MCF 10A (cell line): ENCODE measurements at regions not wholly inside any gene's neighbourhood (a gene's known extent, or its start where the extent isn't known, plus 50 kb on each side); places are given as distances from the start of the nearest gene placed in this dataset.

Experiments
- BruUV-seq: library from RNA; stranded (reverse); fragments of 400-500 nt; replicated peaks from 2 replicates; lab custom pipeline; 2021; lab: Mats Ljungman, UMichigan
- CTCF ChIA-PET: fragments of 300-600 bp; sonication (Branson Sonifier 250); formaldehyde crosslinking; extraction: SDS; loops from one replicate; lab custom pipeline; 2021; ENCODE audit warnings: antibody characterized with exemption, inconsistent platforms; lab: Yijun Ruan, JAX
- POLR2A ChIA-PET: fragments of 300-600, 350-650 bp; sonication (Branson Sonifier 250); formaldehyde crosslinking; extraction: SDS; loops from one replicate; lab custom pipeline; 2020; ENCODE audit warnings: antibody characterized with exemption, inconsistent platforms; lab: Yijun Ruan, JAX
- DNase-seq: peaks from one replicate; pipeline ENCODE4 v3.0.0-alpha.2; 2018; ENCODE audit not compliant: unreplicated experiment
- H3K27ac Mint-ChIP-seq: one replicate; pipeline ENCODE4 v1.8.0; 2022; ENCODE audit warnings: mild to moderate bottlenecking, low read depth, mixed read lengths; ENCODE audit not compliant: unreplicated experiment
- H3K27me3 Mint-ChIP-seq: one replicate; pipeline ENCODE4 v1.8.0; 2022; ENCODE audit warnings: mixed read lengths; ENCODE audit not compliant: insufficient read depth, unreplicated experiment
- H3K36me3 Mint-ChIP-seq: one replicate; pipeline ENCODE4 v1.8.0; 2022; ENCODE audit warnings: mild to moderate bottlenecking, moderate library complexity, mixed read lengths; ENCODE audit not compliant: insufficient read depth, unreplicated experiment
- H3K4me1 Mint-ChIP-seq: one replicate; pipeline ENCODE4 v1.8.0; 2022; ENCODE audit warnings: mixed read lengths; ENCODE audit not compliant: insufficient read depth, unreplicated experiment
- H3K4me3 Mint-ChIP-seq: one replicate; pipeline ENCODE4 v1.8.0; 2022; ENCODE audit warnings: mild to moderate bottlenecking, moderate library complexity, mixed read lengths; ENCODE audit not compliant: unreplicated experiment
- H3K9me3 Mint-ChIP-seq: one replicate; pipeline ENCODE4 v1.8.0; 2022; ENCODE audit warnings: mixed read lengths; ENCODE audit not compliant: unreplicated experiment
- CTCF ChIP-seq: fragments of 200-600 bp; IDR thresholded peaks from one replicate; pipeline ENCODE4 v1.8.0; 2022; ENCODE audit warnings: antibody characterized with exemption, mild to moderate bottlenecking; ENCODE audit not compliant: unreplicated experiment
- intact Hi-C: fragments of 100-400 bp; cut with micrococcal nuclease; formaldehyde crosslinking; loops from 2 replicates; pipeline ENCODE4 v1.14.1; 2022

GRCh38 chr2:207225773-207226172 lies 60.0 kb upstream of the KLF7 start:
- H3K4me3 Mint-ChIP-seq = no peak overlapping the region
- BruUV-seq = no TSS peak
- CTCF ChIA-PET = interaction anchor here (1.7 kb wide), 1 partner anchor 14 kb away, joined by 4 read pairs; no protein-coding TSS in a partner anchor

GRCh38 chr2:207226243-207226642 lies 60.5 kb upstream of the KLF7 start:
- Mint-ChIP-seq H3K27ac (no peak overlapping the region), H3K4me1 (peaks cover 10% of the 10 kb centered on the region), H3K27me3 (no peaks in the 10 kb centered on the region), H3K36me3 (no peaks in the 10 kb centered on the region), H3K4me3 (no peak overlapping the region), H3K9me3 (peaks cover 8% of the 10 kb centered on the region)
- no peak for TF ChIP-seq CTCF
- no peak for DNase-seq
- CTCF ChIA-PET = interaction anchor here (1.7 kb wide), 1 partner anchor 14 kb away, joined by 4 read pairs; no protein-coding TSS in a partner anchor
- BruUV-seq = no TSS peak
- intact Hi-C loops = no loop called here
- POLR2A ChIA-PET = interaction anchor here (1.2 kb wide), 2 partner anchors 13 to 32 kb away, joined by 3 to 4 read pairs; no protein-coding TSS in a partner anchor

More at GRCh38 chr2:207225773-207226172, 60.0 kb upstream of the KLF7 start:
- DNase-seq = no peak
- Mint-ChIP-seq H3K9me3 (peaks cover 8% of the 10 kb centered on the region), H3K4me1 (peaks cover 10% of the 10 kb centered on the region), H3K27ac (no peak overlapping the region), H3K27me3 (no peaks in the 10 kb centered on the region), H3K36me3 (no peaks in the 10 kb centered on the region)
- POLR2A ChIA-PET = interaction anchor here (1.2 kb wide), 1 partner anchor 14 kb away, joined by 4 read pairs; no protein-coding TSS in a partner anchor
- TF ChIP-seq CTCF = no peak
- intact Hi-C loops = no loop called here

GRCh38 chr2:207226671-207227061 lies 60.9 kb upstream of the KLF7 start:
- intact Hi-C loops = no loop called here
- no peak for DNase-seq
- H3K36me3 Mint-ChIP-seq = no peaks in the 10 kb centered on the region
- BruUV-seq = no TSS peak
- H3K4me1 Mint-ChIP-seq = peaks cover 10% of the 10 kb centered on the region
- peaks cover 8% of the 10 kb centered on the region for H3K9me3 Mint-ChIP-seq
- CTCF ChIA-PET = interaction anchor here (0.7 to 1.7 kb wide), 2 partner anchors 13 to 228 kb away, joined by 3 to 4 read pairs; no protein-coding TSS in a partner anchor
- POLR2A ChIA-PET = interaction anchor here (1.2 kb wide), 2 partner anchors 13 to 32 kb away, joined by 3 to 4 read pairs; no protein-coding TSS in a partner anchor
- no peak overlapping the region for H3K27ac Mint-ChIP-seq
- TF ChIP-seq CTCF = no peak
- H3K4me3 Mint-ChIP-seq = no peak overlapping the region
- no peaks in the 10 kb centered on the region for H3K27me3 Mint-ChIP-seq

- intact Hi-C loops = no loop called here
- Mint-ChIP-seq H3K9me3 (peaks cover 8% of the 10 kb centered on the region), H3K27ac (no peak overlapping the region), H3K4me1 (peaks cover 10% of the 10 kb centered on the region), H3K4me3 (no peak overlapping the region), H3K27me3 (no peaks in the 10 kb centered on the region), H3K36me3 (no peaks in the 10 kb centered on the region)
- ChIA-PET POLR2A (interaction anchor here (1.2 kb wide), 1 partner anchor 31 kb away, joined by 3 read pairs; no protein-coding TSS in a partner anchor), CTCF (interaction anchor here (0.7 to 1.7 kb wide), 2 partner anchors 13 to 228 kb away, joined by 3 to 4 read pairs; no protein-coding TSS in a partner anchor)
- no TSS peak for BruUV-seq
- no peak for DNase-seq
- no peak for TF ChIP-seq CTCF
Measured at GRCh38 chr2:207227062-207227748, 61.5 kb upstream of the KLF7 start.
